ENCODE measurements at regions not wholly inside any gene's neighbourhood (a gene's known extent, or its start where the extent isn't known, plus 50 kb on each side); places are given as distances from the start of the nearest gene placed in this dataset.
"Not testable (repeated sequence)": the region's sequence is repeated elsewhere in the genome, so short reads cannot be mapped to it uniquely, and the experiment has no call there.

GRCh38 chrX:34716302-34716701 lies 59.2 kb upstream of the TMEM47 start:
- peak; percentile 40 for DNase-seq (ENCODE audit: low read depth)

GRCh38 chrX:34734383-34734782 lies 77.3 kb upstream of the TMEM47 start:
- DNase-seq (ENCODE audit: low read depth): peak; percentile 41

DNA sequence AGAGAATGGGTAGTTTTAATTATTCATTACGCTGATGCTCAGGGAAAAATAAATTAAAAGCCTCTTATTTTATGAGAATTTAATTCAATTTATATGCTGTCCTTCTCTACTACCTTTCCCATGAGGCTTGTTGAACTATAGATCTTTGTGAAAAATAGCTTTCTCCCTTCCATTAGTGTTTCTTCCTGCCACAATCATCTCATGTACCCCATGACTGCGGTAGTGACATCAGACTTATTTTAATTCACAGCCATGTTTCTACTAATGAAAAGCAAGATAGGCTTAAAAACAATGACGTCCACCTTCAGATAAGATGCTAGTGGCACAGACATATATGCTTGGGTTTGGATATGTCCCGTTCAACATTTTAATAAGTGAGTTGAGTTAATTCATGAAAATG lies 87.4 kb upstream of the TMEM47 start:
- no peak for DNase-seq (ENCODE audit: low read depth)

DNA sequence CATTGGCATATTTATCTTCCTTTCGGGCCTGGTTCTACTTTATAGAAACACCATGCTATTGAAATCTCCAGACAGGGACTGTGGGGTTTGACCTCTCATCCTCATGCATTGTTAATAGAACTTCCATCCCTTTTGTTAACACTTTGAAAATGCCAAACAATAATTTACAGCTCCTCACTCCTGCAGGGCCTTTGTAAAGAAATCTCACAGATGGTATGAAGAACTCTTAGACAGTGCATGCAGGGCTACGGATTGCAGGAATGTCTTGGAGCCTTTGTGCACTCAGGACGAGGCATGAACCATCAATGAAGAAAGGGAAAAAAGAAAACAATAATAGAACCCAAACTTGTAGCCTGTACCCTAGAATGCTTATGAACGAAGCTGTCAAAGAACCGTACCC lies 92.8 kb upstream of the TMEM47 start:
- DNase-seq (ENCODE audit: low read depth): no peak

GRCh38 chrX:34764852-34765361 lies 107.8 kb upstream of the TMEM47 start:
- no peak for DNase-seq (ENCODE audit: low read depth)

DNA sequence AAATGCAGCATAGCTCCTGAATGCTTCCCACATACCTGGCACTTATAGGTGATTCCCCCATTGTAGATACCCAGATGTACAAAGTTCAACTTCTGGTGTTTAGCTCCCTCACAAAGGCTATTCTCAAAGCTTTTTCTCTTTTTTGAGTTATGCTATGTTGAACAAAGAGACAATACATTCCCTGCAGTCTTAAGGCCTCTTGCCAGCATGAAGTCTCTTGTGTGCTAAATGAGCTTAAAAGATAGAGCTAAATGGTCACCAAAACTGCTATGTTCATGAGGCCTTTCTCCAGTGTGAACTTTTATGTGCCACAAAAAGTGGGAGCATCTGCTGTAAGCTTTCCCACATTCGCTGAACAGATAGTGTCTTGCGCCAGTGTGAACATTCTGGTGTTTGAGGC lies 111.2 kb upstream of the TMEM47 start:
- no peak for DNase-seq (ENCODE audit: low read depth)

GRCh38 chrX:34770511-34770910 lies 113.4 kb upstream of the TMEM47 start:
- peak; percentile 25 for DNase-seq (ENCODE audit: low read depth)

DNA sequence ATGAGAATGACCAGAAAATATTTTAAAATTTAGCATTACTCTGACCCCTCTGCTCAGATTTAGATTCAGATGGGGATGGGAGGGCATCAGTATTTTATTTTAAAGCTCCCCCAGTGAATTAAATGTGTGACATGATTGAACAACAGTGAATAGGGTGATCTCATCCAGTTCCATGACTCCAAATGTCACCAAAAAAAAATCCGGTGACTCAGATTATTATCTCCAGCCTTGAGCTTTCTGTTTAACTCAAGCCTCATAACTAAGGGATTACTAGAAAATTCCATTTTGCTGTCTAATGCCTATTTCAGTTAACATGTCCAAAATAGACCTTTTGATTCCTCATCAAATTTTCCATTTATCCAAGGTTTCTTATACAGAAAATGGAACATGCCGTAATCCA lies 121.8 kb upstream of the TMEM47 start:
- DNase-seq (ENCODE audit: low read depth): peak; percentile 83

DNA sequence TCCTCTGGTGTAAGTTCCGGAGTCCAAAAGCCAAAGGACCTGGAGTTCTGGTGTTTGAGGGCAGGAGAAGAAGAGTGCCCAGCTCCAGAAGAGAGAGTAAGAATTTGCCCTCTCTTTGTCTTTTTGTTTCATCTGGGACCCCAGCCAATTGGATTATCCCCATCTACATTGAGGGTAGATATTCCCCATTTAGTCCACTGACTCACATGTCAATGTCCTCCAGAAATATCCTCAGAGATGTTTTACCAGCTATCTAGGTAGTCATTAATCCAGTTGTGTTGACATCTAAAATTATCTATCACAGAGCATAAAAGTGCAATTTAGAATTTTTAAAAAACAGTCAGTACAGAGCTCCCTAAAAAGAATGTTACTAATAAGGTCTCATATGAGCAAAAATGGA lies 132.9 kb upstream of the TMEM47 start:
- DNase-seq (ENCODE audit: low read depth): no peak

DNA sequence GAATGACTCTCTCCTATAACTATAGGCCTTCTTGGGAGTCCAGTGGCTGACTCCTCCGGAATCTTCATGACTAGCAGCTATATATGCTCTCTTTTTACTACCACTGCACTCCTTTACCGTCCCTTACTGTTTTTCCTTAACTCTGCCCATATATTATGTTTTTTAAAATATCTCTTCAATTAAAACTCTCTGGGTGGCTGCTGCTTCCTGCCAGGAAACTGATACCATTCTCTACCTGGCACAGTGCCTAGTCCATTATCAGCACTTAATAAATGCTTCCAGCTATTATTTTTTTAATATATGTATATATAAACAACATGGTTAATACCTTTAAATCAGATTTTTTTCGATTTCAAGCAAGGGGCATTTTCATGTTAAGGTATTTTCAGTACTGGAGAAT lies 136.6 kb upstream of the FAM47B start:
- DNase-seq (ENCODE audit: low read depth): no peak

GRCh38 chrX:34809096-34809495 lies 133.5 kb upstream of the FAM47B start:
- peak; percentile 2 for DNase-seq (ENCODE audit: low read depth)

GRCh38 chrX:34810364-34810763 lies 132.2 kb upstream of the FAM47B start:
- DNase-seq (ENCODE audit: low read depth): peak; percentile 55

- DNase-seq (ENCODE audit: low read depth): peak; percentile 3
These were observed 131.7 kb upstream of the FAM47B start for GRCh38 chrX:34810916-34811315.

GRCh38 chrX:34813618-34814017 lies 129.0 kb upstream of the FAM47B start:
- DNase-seq (ENCODE audit: low read depth): peak; percentile 49

DNA sequence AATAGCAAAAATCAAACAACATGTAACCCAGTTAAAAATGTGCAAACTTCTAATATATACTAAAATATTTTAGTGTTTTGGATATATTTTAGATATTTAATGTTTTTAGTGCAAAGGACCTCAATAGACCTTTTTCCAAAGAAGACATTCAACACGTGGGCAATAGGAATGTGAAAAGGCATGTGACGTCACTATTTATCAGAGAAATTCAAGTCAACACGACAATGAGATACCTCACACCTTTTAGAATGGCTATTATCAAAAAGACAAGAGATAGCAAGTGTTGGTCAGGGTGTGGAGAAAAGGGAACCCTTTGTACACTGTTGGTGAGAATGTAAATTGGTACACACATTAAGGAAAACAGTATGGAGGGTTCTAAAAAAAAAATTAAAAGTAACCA lies 115.6 kb upstream of the FAM47B start:
- DNase-seq (ENCODE audit: low read depth): no peak

GRCh38 chrX:34839451-34839850 lies 103.1 kb upstream of the FAM47B start:
- DNase-seq (ENCODE audit: low read depth): no peak

DNA sequence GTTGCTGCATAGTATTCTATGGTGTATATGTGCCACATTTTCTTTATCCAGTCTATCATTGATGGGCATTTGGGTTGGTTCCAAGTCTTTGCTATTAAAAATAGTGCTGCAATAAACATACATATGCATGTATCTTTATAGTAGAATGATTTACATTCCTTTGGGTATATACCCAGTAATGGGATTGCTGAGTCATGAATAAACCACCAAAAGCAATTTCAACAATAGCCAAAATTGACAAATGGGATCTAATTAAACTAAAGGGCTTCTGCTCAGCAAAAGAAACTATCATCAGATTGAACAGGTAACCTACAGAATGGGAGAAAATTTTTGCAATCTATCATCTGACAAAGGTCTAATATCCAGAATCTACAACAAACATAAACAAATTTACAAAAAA lies 101.4 kb upstream of the FAM47B start:
- not testable (repeated sequence) for DNase-seq (ENCODE audit: low read depth)

- DNase-seq (ENCODE audit: low read depth): peak; percentile 51
These were observed 94.3 kb upstream of the FAM47B start for GRCh38 chrX:34848281-34848680.

DNA sequence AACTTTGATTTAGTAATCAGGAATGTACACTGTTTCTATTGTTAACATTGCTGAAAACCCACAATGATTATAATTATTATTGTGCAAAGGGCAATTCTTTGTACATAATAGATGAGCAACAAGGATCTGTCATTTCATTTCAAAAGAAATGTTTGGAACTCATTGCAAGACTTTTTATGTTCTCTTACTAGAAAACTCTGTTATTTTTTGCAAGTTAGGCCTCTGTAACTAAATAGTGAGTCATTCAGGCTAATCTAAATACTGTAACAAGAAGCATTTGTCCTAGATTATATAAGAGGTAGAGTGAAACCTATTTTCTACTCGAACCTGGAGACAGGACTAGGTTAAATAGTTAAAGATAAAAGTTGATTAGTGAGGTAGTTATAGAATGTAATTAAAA lies 93.2 kb upstream of the FAM47B start:
- DNase-seq (ENCODE audit: low read depth): peak; percentile 62

- no peak for DNase-seq (ENCODE audit: low read depth)
These were observed 83.4 kb upstream of the FAM47B start for GRCh38 chrX:34859191-34859590.

DNA sequence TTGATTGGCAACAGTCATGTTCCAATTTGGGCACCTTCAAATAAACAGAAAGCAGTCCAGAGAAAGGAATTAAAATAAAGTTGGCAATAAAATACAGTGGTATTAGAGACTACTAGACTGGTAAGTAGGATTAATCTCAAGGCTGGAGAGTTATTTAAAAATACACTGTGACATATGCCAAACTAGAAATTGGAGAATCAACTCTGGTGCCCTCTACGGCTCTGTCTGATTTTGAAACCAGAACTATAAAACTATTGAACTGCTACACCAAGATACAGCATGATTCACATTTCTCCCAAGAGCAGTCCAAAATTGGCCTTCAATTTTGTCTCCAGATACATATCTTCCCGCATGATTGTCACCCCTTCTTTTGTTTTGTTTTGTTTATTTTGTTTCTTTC lies 78.7 kb upstream of the FAM47B start:
- DNase-seq (ENCODE audit: low read depth): no peak

- peak; percentile 55 for DNase-seq (ENCODE audit: low read depth)
These were observed 76.0 kb upstream of the FAM47B start for GRCh38 chrX:34866646-34867045.

GRCh38 chrX:34868633-34869032 lies 74.0 kb upstream of the FAM47B start:
- DNase-seq (ENCODE audit: low read depth): no peak

- peak; percentile 80 for DNase-seq (ENCODE audit: low read depth)
These were observed 68.9 kb upstream of the FAM47B start for GRCh38 chrX:34873500-34874225.
